OCI-LY1 (cell line): ENCODE measurements at regions not wholly inside any gene's neighbourhood (a gene's known extent, or its start where the extent isn't known, plus 50 kb on each side); places are given as distances from the start of the nearest gene placed in this dataset.

Source experiments
- CTCF ChIP-seq: fragments of 200-600 bp; sonication (generic), shearing (Covaris generic); IDR thresholded peaks from 2 replicates; pipeline ENCODE4 v1.5.1; 2017; ENCODE audit warnings: mild to moderate bottlenecking, antibody characterized with exemption, low read length, moderate library complexity, mixed read lengths
- EZH2 ChIP-seq: fragments of 200-600 bp; sonication (generic), shearing (Covaris generic); IDR thresholded peaks from 2 replicates; pipeline ENCODE4 v1.8.0; 2017; ENCODE audit warnings: borderline replicate concordance, mixed run types, mild to moderate bottlenecking, antibody characterized with exemption, low read length, moderate library complexity, mixed read lengths

GRCh38 chr18:44620812-44621211 lies 59.9 kb upstream of the SETBP1 start:
- TF ChIP-seq CTCF (no peak), EZH2 (no peak)
